Liver (tissue), 8 donors: ENCODE measurements at regions not wholly inside any gene's neighbourhood (a gene's known extent, or its start where the extent isn't known, plus 50 kb on each side); places are given as distances from the start of the nearest gene placed in this dataset.

Experiments used
- DNase-seq: peaks from one replicate; pipeline ENCODE4 v3.0.0-alpha.2; 2017; ENCODE audit warnings: low spot score
- H3K27ac ChIP-seq, 2 donors: one replicate each; pipeline ENCODE4 v1.7.0; 2013; ENCODE audit warnings: inconsistent platforms in 2 of 2, low read length in 2 of 2, control low read depth in 1 of 2, low read depth in 1 of 2, mild to moderate bottlenecking in 1 of 2
- H3K27me3 ChIP-seq, 4 donors: one replicate each; pipeline versions ENCODE4 v1.6.1 to v1.7.0; 2013; ENCODE audit warnings: low read length in 3 of 4, inconsistent platforms in 1 of 4, mild to moderate bottlenecking in 1 of 4, moderate library complexity in 1 of 4; ENCODE audit not compliant: control insufficient read depth in 4 of 4, insufficient read depth in 4 of 4
- H3K36me3 ChIP-seq, 4 donors: one replicate each; pipeline versions ENCODE4 v1.6.1 to v1.7.0; 2013; ENCODE audit warnings: low read length in 3 of 4, mild to moderate bottlenecking in 3 of 4, low read depth in 1 of 4, moderate library complexity in 1 of 4; ENCODE audit not compliant: control insufficient read depth in 4 of 4, insufficient read depth in 3 of 4
- H3K4me1 ChIP-seq, 4 donors: one replicate each; pipeline versions ENCODE4 v1.6.1 to v1.7.0; 2013; ENCODE audit warnings: low read length in 3 of 4, mild to moderate bottlenecking in 3 of 4, moderate library complexity in 1 of 4; ENCODE audit not compliant: control insufficient read depth in 4 of 4, insufficient read depth in 4 of 4
- H3K4me3 ChIP-seq, 3 donors: one replicate each; pipeline versions ENCODE4 v1.6.1 to v1.7.0; 2013; ENCODE audit warnings: low read length in 3 of 3, control low read depth in 1 of 3, low read depth in 1 of 3, mild to moderate bottlenecking in 1 of 3
- H3K9ac ChIP-seq, 2 donors: one replicate each; pipeline ENCODE4 v1.7.0; 2013; ENCODE audit warnings: low read length in 2 of 2, mild to moderate bottlenecking in 2 of 2, moderate library complexity in 2 of 2, control low read depth in 1 of 2, low read depth in 1 of 2
- H3K9me3 ChIP-seq, 4 donors: one replicate each; pipeline versions ENCODE4 v1.6.1 to v1.7.0; 2013; ENCODE audit warnings: low read length in 3 of 4; ENCODE audit not compliant: control insufficient read depth in 4 of 4
- CTCF ChIP-seq: fragments of 150-350 bp; IDR thresholded peaks from 2 replicates; pipeline ENCODE4 v1.5.1; 2017; ENCODE audit warnings: improper control_type of control experiment, low read depth, low read length; ENCODE audit not compliant: missing input control
- EGR1 ChIP-seq, 2 donors: IDR thresholded peaks; 2 replicates each; pipeline ENCODE4 v1.6.1; 2016 to 2018; ENCODE audit warnings: antibody characterized with exemption in 2 of 2, low read depth in 2 of 2
- FOXA1 ChIP-seq: IDR thresholded peaks from 2 replicates; pipeline ENCODE4 v1.6.1; 2016; ENCODE audit warnings: antibody characterized with exemption
- FOXA2 ChIP-seq: IDR thresholded peaks from 2 replicates; pipeline ENCODE4 v1.6.1; 2016; ENCODE audit warnings: antibody characterized with exemption
- GABPA ChIP-seq, 2 donors: IDR thresholded peaks in 1 of 2; conservative IDR thresholded peaks in 1 of 2; 2 replicates each; pipeline ENCODE4 v1.6.1; 2016; ENCODE audit warnings: antibody characterized with exemption in 2 of 2, mild to moderate bottlenecking in 1 of 2, moderate library complexity in 1 of 2
- HNF4A ChIP-seq, 2 donors: conservative IDR thresholded peaks; 2 replicates each; pipeline ENCODE4 v1.6.1; 2016; ENCODE audit warnings: antibody characterized with exemption in 2 of 2, mild to moderate bottlenecking in 2 of 2
- HNF4G ChIP-seq: IDR thresholded peaks from 2 replicates; pipeline ENCODE4 v1.6.1; 2016; ENCODE audit warnings: antibody characterized with exemption
- JUND ChIP-seq, 2 donors: IDR thresholded peaks; 2 replicates each; pipeline ENCODE4 v1.6.1; 2016; ENCODE audit warnings: antibody characterized with exemption in 2 of 2
- NR2F2 ChIP-seq: IDR thresholded peaks from 2 replicates; pipeline ENCODE4 v1.6.1; 2016; ENCODE audit warnings: antibody characterized with exemption
- RAD21 ChIP-seq, 2 donors: IDR thresholded peaks; 2 replicates each; pipeline ENCODE4 v1.6.1; 2016; ENCODE audit warnings: antibody characterized with exemption in 2 of 2, mild to moderate bottlenecking in 2 of 2
- RXRA ChIP-seq, 2 donors: IDR thresholded peaks; 2 replicates each; pipeline ENCODE4 v1.6.1; 2017 to 2018; ENCODE audit warnings: antibody characterized with exemption in 2 of 2, mild to moderate bottlenecking in 1 of 2
- SP1 ChIP-seq: IDR thresholded peaks from 2 replicates; pipeline ENCODE4 v1.6.1; 2018; ENCODE audit warnings: antibody characterized with exemption, mild to moderate bottlenecking
- TAF1 ChIP-seq: conservative IDR thresholded peaks from 2 replicates; pipeline ENCODE4 v1.6.1; 2016; ENCODE audit warnings: antibody characterized with exemption, mild to moderate bottlenecking
- YY1 ChIP-seq: IDR thresholded peaks from 2 replicates; pipeline ENCODE4 v1.6.1; 2016; ENCODE audit warnings: antibody characterized with exemption, mild to moderate bottlenecking
- WGBS: extraction: QIAGEN DNeasy Blood & Tissue Kit; methylation state at CpG from one replicate; pipeline ENCODE4 v1.1.7; 2013; 5-methylcytosine and 5-hydroxymethylcytosine counted together
- TF ChIP-seq, protein P1 (sequence below): IDR thresholded peaks from 2 replicates; pipeline ENCODE4 v1.6.1; 2016; ENCODE audit warnings: antibody characterized with exemption, mild to moderate bottlenecking
- TF ChIP-seq, protein P2 (sequence below): IDR thresholded peaks from 2 replicates; pipeline ENCODE4 v1.6.1; 2016; ENCODE audit warnings: antibody characterized with exemption
- donor health status: healthy.
- donor health status: healthy.
- donor health status: healthy.
- donor health status: healthy.
- donor health status: healthy.

GRCh38 chr12:33555128-33555527 lies 115.5 kb upstream of the SYT10 start:
- no peak overlapping the region for H3K4me3 ChIP-seq
- TF ChIP-seq, protein P1, sequence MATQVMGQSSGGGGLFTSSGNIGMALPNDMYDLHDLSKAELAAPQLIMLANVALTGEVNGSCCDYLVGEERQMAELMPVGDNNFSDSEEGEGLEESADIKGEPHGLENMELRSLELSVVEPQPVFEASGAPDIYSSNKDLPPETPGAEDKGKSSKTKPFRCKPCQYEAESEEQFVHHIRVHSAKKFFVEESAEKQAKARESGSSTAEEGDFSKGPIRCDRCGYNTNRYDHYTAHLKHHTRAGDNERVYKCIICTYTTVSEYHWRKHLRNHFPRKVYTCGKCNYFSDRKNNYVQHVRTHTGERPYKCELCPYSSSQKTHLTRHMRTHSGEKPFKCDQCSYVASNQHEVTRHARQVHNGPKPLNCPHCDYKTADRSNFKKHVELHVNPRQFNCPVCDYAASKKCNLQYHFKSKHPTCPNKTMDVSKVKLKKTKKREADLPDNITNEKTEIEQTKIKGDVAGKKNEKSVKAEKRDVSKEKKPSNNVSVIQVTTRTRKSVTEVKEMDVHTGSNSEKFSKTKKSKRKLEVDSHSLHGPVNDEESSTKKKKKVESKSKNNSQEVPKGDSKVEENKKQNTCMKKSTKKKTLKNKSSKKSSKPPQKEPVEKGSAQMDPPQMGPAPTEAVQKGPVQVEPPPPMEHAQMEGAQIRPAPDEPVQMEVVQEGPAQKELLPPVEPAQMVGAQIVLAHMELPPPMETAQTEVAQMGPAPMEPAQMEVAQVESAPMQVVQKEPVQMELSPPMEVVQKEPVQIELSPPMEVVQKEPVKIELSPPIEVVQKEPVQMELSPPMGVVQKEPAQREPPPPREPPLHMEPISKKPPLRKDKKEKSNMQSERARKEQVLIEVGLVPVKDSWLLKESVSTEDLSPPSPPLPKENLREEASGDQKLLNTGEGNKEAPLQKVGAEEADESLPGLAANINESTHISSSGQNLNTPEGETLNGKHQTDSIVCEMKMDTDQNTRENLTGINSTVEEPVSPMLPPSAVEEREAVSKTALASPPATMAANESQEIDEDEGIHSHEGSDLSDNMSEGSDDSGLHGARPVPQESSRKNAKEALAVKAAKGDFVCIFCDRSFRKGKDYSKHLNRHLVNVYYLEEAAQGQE = no peak
- TF ChIP-seq RAD21 (IDR thresholded peaks at IDR 0.05) = no peak
- TF ChIP-seq CTCF = no peak
- TF ChIP-seq TAF1 = no peak
- no peak for TF ChIP-seq GABPA (IDR thresholded peaks at IDR 0.05 in 1 of 2, conservative IDR thresholded peaks at IDR 0.05 in 1 of 2)
- TF ChIP-seq HNF4G = no peak
- no peak for TF ChIP-seq FOXA2
- TF ChIP-seq YY1 = no peak
- no peak for TF ChIP-seq RXRA (IDR thresholded peaks at IDR 0.05)
- no peak for TF ChIP-seq EGR1 (IDR thresholded peaks at IDR 0.05; ENCODE audit: low read depth in 2 of 2)
- TF ChIP-seq, protein P2, sequence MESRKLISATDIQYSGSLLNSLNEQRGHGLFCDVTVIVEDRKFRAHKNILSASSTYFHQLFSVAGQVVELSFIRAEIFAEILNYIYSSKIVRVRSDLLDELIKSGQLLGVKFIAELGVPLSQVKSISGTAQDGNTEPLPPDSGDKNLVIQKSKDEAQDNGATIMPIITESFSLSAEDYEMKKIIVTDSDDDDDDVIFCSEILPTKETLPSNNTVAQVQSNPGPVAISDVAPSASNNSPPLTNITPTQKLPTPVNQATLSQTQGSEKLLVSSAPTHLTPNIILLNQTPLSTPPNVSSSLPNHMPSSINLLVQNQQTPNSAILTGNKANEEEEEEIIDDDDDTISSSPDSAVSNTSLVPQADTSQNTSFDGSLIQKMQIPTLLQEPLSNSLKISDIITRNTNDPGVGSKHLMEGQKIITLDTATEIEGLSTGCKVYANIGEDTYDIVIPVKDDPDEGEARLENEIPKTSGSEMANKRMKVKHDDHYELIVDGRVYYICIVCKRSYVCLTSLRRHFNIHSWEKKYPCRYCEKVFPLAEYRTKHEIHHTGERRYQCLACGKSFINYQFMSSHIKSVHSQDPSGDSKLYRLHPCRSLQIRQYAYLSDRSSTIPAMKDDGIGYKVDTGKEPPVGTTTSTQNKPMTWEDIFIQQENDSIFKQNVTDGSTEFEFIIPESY = no peak
- no peak for TF ChIP-seq NR2F2
- no peak for TF ChIP-seq FOXA1
- TF ChIP-seq JUND (IDR thresholded peaks at IDR 0.05) = no peak
- TF ChIP-seq HNF4A (conservative IDR thresholded peaks at IDR 0.05) = no peak
- no peak for TF ChIP-seq SP1
- H3K4me1 ChIP-seq = no peaks in the 10 kb centered on the region

DNA sequence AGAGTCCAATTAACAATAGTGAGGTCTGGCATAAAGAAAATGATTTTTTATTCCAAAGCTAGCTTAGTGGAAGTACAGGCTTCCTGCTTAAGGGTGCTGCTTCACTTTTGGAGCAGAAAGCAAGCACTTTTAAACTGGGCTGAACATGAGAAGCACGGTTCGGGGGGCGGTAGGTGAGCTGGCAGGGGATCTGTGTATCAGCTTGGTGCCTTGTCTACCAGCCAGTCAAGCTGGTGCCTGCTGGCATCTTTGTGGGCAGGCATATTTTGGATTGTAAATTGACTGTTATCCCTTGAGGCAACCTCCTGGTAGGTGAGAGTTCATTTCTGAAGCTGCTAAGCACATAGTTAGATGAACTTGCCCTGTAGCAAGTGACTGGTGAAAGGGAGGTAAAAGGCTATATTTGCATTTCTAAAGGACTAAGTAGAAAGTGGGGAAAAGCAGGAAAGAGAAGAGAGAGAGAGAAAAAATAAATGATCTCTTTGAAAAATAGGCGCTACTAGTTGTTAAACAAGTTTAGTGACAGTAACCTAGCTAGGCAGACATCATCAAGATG lies 121.1 kb upstream of the SYT10 start:
- H3K27me3 ChIP-seq = peaks cover 0 to 4% (median 0%) of the 10 kb centered on the region in 4 donors
- no peaks in the 10 kb centered on the region for H3K9me3 ChIP-seq
- 74% methylated on average over 4 of the region's 4 CpGs for WGBS
- TF ChIP-seq CTCF (no peak), GABPA (IDR thresholded peaks at IDR 0.05 in 1 of 2, conservative IDR thresholded peaks at IDR 0.05 in 1 of 2) (no peak), RXRA (IDR thresholded peaks at IDR 0.05) (no peak), FOXA1 (no peak), EGR1 (IDR thresholded peaks at IDR 0.05; ENCODE audit: low read depth in 2 of 2) (no peak), NR2F2 (no peak), SP1 (no peak), HNF4G (no peak)
- TF ChIP-seq, protein P1 = no peak
- TF ChIP-seq, protein P2 = no peak

More at GRCh38 chr12:33555128-33555527, 115.5 kb upstream of the SYT10 start:
- no peaks in the 10 kb centered on the region for H3K27me3 ChIP-seq
- no peak overlapping the region for H3K27ac ChIP-seq
- H3K9ac ChIP-seq = no peak overlapping the region
- no peak for DNase-seq
- H3K9me3 ChIP-seq = no peaks in the 10 kb centered on the region
- H3K36me3 ChIP-seq = no peaks in the 10 kb centered on the region

More for the DNA sequence above, 121.1 kb upstream of the SYT10 start:
- H3K9ac ChIP-seq = no peak overlapping the region
- no peak overlapping the region for H3K27ac ChIP-seq
- no peak overlapping the region for H3K4me3 ChIP-seq
- H3K4me1 ChIP-seq = no peaks in the 10 kb centered on the region
- H3K36me3 ChIP-seq = no peaks in the 10 kb centered on the region
- DNase-seq = no peak
